K562 (cell line): ENCODE measurements at regions not wholly inside any gene's neighbourhood (a gene's known extent, or its start where the extent isn't known, plus 50 kb on each side); places are given as distances from the start of the nearest gene placed in this dataset.

Experiments used
- ATAC-seq: fragments of 200-7000 bp; cut with Tn5 transposase; 3 replicates; pipeline ENCODE4 v1.9.1; 2020; ENCODE audit warnings: moderate library complexity
- BruUV-seq: library from RNA; stranded (reverse); fragments of 400-500 nt; replicated peaks from 2 replicates; lab custom pipeline; 2021; lab: Mats Ljungman, UMichigan
- CTCF ChIA-PET: fragments of 300-600 bp; formaldehyde crosslinking; extraction: SDS; loops from one replicate; lab custom pipeline; 2021; ENCODE audit warnings: low intra/inter-chr PET ratio; lab: Yijun Ruan, JAX
- POLR2A ChIA-PET: fragments of 300-600, 350-650 bp; sonication (Branson Sonifier 250); formaldehyde crosslinking; extraction: SDS; loops from one replicate; lab custom pipeline; 2021; ENCODE audit warnings: antibody characterized with exemption, inconsistent platforms; lab: Yijun Ruan, JAX
- DNase-seq, 4 experiments: peaks; one replicate each; pipeline versions ENCODE4 v3.0.0 to v3.0.0-alpha.2; 2011 to 2018; ENCODE audit warnings: low spot score in 3 of 4, mixed read lengths in 3 of 4; ENCODE audit errors: extremely low read depth in 1 of 4
- FAIRE-seq: peaks from 2 replicates; lab custom pipeline; 2011; peaks lifted over from hg19 to GRCh38; lab: Jason Lieb, UNC
- H2AFZ ChIP-seq: 2 replicates; pipeline ENCODE4 v1.6.0; 2011; ENCODE audit warnings: low read depth, low read length, control low read depth, inconsistent platforms
- H3K27ac ChIP-seq: fragments of 200-600 bp; 3 replicates; pipeline ENCODE4 v1.8.0; 2011; ENCODE audit warnings: low read depth, mild to moderate bottlenecking, control low read depth, inconsistent platforms, low read length, moderate library complexity, mixed read lengths; ENCODE audit errors: extremely low read depth
- H3K27me3 ChIP-seq, 2 experiments: fragments of 300-600 bp in 1 of 2; 2 replicates in 1 of 2; 3 replicates in 1 of 2; pipeline versions ENCODE4 v1.6.0 to v1.8.0; 2011; ENCODE audit warnings: inconsistent platforms in 2 of 2, low read length in 2 of 2, mild to moderate bottlenecking in 1 of 2, mixed read lengths in 1 of 2, moderate library complexity in 1 of 2; ENCODE audit not compliant: control insufficient read depth in 2 of 2, insufficient read depth in 2 of 2
- H3K36me3 ChIP-seq: fragments of 300-600 bp; 3 replicates; pipeline ENCODE4 v1.8.0; 2011; ENCODE audit warnings: mild to moderate bottlenecking, low read length, inconsistent platforms; ENCODE audit not compliant: control insufficient read depth, insufficient read depth
- H3K4me1 ChIP-seq, 2 experiments: fragments of 200-600 bp in 1 of 2; replicated peaks in 1 of 2; 2 replicates in 1 of 2; 3 replicates in 1 of 2; pipeline versions ENCODE4 v1.5.1 to v1.8.0; 2011; ENCODE audit warnings: inconsistent platforms in 2 of 2, low read length in 2 of 2, mild to moderate bottlenecking in 1 of 2, mixed read lengths in 1 of 2, moderate library complexity in 1 of 2; ENCODE audit not compliant: control insufficient read depth in 2 of 2, insufficient read depth in 2 of 2
- H3K4me2 ChIP-seq: 2 replicates; pipeline ENCODE4 v1.6.1; 2011; ENCODE audit warnings: low read length, control low read depth, inconsistent platforms, mixed read lengths; ENCODE audit not compliant: insufficient read depth
- H3K4me3 ChIP-seq: fragments of 200-600 bp; sonication (generic), shearing (Covaris generic); 2 replicates; pipeline ENCODE4 v1.5.1; 2016; ENCODE audit warnings: control low read depth, inconsistent platforms
- H3K79me2 ChIP-seq: fragments of 200-600 bp; 3 replicates; pipeline ENCODE4 v1.8.0; 2011; ENCODE audit warnings: low read length, inconsistent platforms; ENCODE audit not compliant: control insufficient read depth, insufficient read depth
- H3K9ac ChIP-seq, 2 experiments: 2 replicates each; pipeline versions ENCODE4 v1.6.0 to v1.6.1; 2011; ENCODE audit warnings: low read depth in 2 of 2, low read length in 2 of 2, control low read depth in 1 of 2, inconsistent platforms in 1 of 2, mild to moderate bottlenecking in 1 of 2, mixed read lengths in 1 of 2; ENCODE audit not compliant: insufficient read depth in 1 of 2
- H3K9me1 ChIP-seq: one replicate; pipeline ENCODE4 v1.6.0; 2011; ENCODE audit warnings: inconsistent platforms, mild to moderate bottlenecking, low read length, moderate library complexity; ENCODE audit not compliant: control insufficient read depth, insufficient read depth
- H3K9me3 ChIP-seq: replicated peaks from 2 replicates; pipeline ENCODE4 v1.5.1; 2011; ENCODE audit warnings: low read depth, low read length, inconsistent platforms; ENCODE audit not compliant: control insufficient read depth, insufficient read depth
- H4K20me1 ChIP-seq: replicated peaks from 2 replicates; pipeline ENCODE4 v1.6.1; 2011; ENCODE audit warnings: low read length, inconsistent platforms, mixed read lengths; ENCODE audit not compliant: control insufficient read depth, insufficient read depth
- BCOR ChIP-seq: fragments of 450-650 bp; IDR thresholded peaks from 2 replicates; pipeline ENCODE4 v1.6.1; 2016
- CCNT2 ChIP-seq: IDR thresholded peaks from 2 replicates; pipeline ENCODE4 v1.6.1; 2011; ENCODE audit warnings: borderline replicate concordance, low read depth, mild to moderate bottlenecking, moderate library complexity, mixed read lengths, low read length; ENCODE audit not compliant: insufficient read length; ENCODE audit errors: extremely low read depth
- GABPA ChIP-seq: fragments of 200-800 bp; sonication (Bioruptor generic); conservative IDR thresholded peaks from 2 replicates; pipeline ENCODE4 v1.6.1; 2016; ENCODE audit warnings: low read depth, missing genetic modification characterization, missing compliant biosample characterization
- HDAC3 ChIP-seq: fragments of 450-650 bp; IDR thresholded peaks from 2 replicates; pipeline ENCODE4 v1.6.1; 2018; ENCODE audit warnings: borderline replicate concordance, mild to moderate bottlenecking, moderate library complexity; ENCODE audit not compliant: partially characterized antibody
- MTF1 ChIP-seq: fragments of 250-450 bp; sonication (Bioruptor Pico); IDR thresholded peaks from 2 replicates; pipeline ENCODE4 v1.9.0; 2021; ENCODE audit warnings: moderate library complexity, mild to moderate bottlenecking, inconsistent platforms, borderline replicate concordance
- NFIC ChIP-seq: fragments of 450-650 bp; IDR thresholded peaks from 2 replicates; pipeline ENCODE4 v1.6.1; 2017; ENCODE audit warnings: mild to moderate bottlenecking, inconsistent platforms
- NFIX ChIP-seq: fragments of 250-450 bp; sonication (Bioruptor Pico); IDR thresholded peaks from 2 replicates; pipeline ENCODE4 v1.4.0; 2020; ENCODE audit warnings: low read depth, mild to moderate bottlenecking, moderate library complexity
- NR2C2 ChIP-seq, 2 experiments: fragments of 200-800 bp in 1 of 2; sonication (Bioruptor generic) in 1 of 2; sonication (generic) in 1 of 2; formaldehyde crosslinking in 1 of 2; IDR thresholded peaks; 2 replicates each; pipeline versions ENCODE4 v1.6.1 to v1.8.0; 2016 to 2022; ENCODE audit warnings: mild to moderate bottlenecking in 1 of 2, missing compliant biosample characterization in 1 of 2, missing genetic modification characterization in 1 of 2, missing genetic modification reagents in 1 of 2
- OTX1 ChIP-seq: fragments of 450-650 bp; formaldehyde crosslinking; IDR thresholded peaks from 2 replicates; pipeline ENCODE4 v1.4.0; 2022; ENCODE audit warnings: mild to moderate bottlenecking
- STAT5B ChIP-seq: fragments of 250-450 bp; sonication (Bioruptor Pico); IDR thresholded peaks from 2 replicates; pipeline ENCODE4 v1.8.0; 2021; ENCODE audit warnings: mild to moderate bottlenecking, inconsistent platforms
- SUPT5H ChIP-seq: fragments of 450-650 bp; IDR thresholded peaks from 2 replicates; pipeline ENCODE4 v1.6.1; 2016
- YY1 ChIP-seq, 3 experiments: IDR thresholded peaks; 2 replicates each; pipeline ENCODE4 v1.6.1; 2011; ENCODE audit warnings: low read length in 2 of 3, mild to moderate bottlenecking in 2 of 3, moderate library complexity in 2 of 3, borderline replicate concordance in 1 of 3, control low read depth in 1 of 3, low read depth in 1 of 3; ENCODE audit not compliant: insufficient read depth in 3 of 3, insufficient replicate concordance in 2 of 3, control insufficient read depth in 1 of 3, insufficient read length in 1 of 3; ENCODE audit errors: extremely low read depth in 1 of 3
- ZNF668 ChIP-seq: fragments of 250-450 bp; sonication (Bioruptor Pico); IDR thresholded peaks from 2 replicates; pipeline ENCODE4 v1.8.0; 2022; ENCODE audit warnings: mild to moderate bottlenecking, inconsistent platforms
- ZNF717 ChIP-seq: fragments of 250-450 bp; sonication (Bioruptor Pico); IDR thresholded peaks from 2 replicates; pipeline ENCODE4 v1.5.0; 2021
- ZSCAN29 ChIP-seq: fragments of 450-650 bp; IDR thresholded peaks from 2 replicates; pipeline ENCODE4 v1.6.1; 2017
- ZSCAN32 ChIP-seq: fragments of 450-650 bp; formaldehyde crosslinking; IDR thresholded peaks from 2 replicates; pipeline ENCODE4 v1.4.0; 2020; ENCODE audit warnings: mild to moderate bottlenecking, moderate library complexity
- WGBS: fragments of 100-300 bp; shearing (Covaris generic); methylation state at CpG from one replicate; pipeline ENCODE4 v1.1.6; 2016; ENCODE audit warnings: low coverage, mixed read lengths; ENCODE audit not compliant: insufficient coverage; ENCODE audit errors: missing lambda C conversion rate; 5-methylcytosine and 5-hydroxymethylcytosine counted together
- in situ Hi-C: fragments of 300-500 bp; cut with MboI; formaldehyde crosslinking; loops from 4 replicates; pipeline ENCODE4 v1.15.0; 2018; ENCODE audit warnings: inconsistent platforms, mixed read lengths
- intact Hi-C: fragments of 100-400 bp; cut with micrococcal nuclease; formaldehyde crosslinking; loops from 2 replicates; pipeline ENCODE4 v1.14.2; 2022
- TF ChIP-seq, protein P1 (sequence below), 3 experiments: fragments of 200-800 bp in 1 of 3; fragments of 250-450 bp in 1 of 3; fragments of 450-650 bp in 1 of 3; sonication (Bioruptor Pico) in 1 of 3; sonication (Bioruptor generic) in 1 of 3; formaldehyde crosslinking in 1 of 3; IDR thresholded peaks; 2 replicates each; pipeline versions ENCODE4 v1.6.1 to v1.8.0; 2016 to 2022; ENCODE audit warnings: mild to moderate bottlenecking in 2 of 3, missing genetic modification characterization in 2 of 3, missing compliant biosample characterization in 1 of 3, moderate library complexity in 1 of 3
- TF ChIP-seq, protein P2 (sequence below): IDR thresholded peaks from 2 replicates; pipeline ENCODE4 v1.6.1; 2011; ENCODE audit warnings: borderline replicate concordance, low read depth, mild to moderate bottlenecking, moderate library complexity, low read length; ENCODE audit not compliant: insufficient read depth, poor library complexity, severe bottlenecking

DNA sequence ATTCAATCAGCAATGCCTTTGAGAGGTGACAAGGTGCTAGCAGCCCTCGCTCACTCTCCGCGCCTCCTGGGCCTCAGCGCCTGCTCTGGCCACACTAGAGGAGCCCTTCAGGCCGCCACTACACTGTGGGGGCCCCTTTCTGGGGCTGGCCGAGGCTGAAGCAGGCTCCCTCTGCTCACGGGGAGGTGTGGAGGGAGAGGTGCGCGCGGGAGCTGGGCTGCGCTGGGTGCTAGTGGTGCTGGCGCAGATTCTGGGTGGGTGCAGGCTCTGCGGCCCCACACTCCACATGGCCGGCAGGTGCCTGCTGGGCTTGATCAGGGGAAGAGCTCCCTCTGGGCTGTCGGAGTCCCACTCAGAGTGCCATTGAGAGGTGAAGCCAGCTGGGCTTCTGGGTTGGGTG is 351.0 kb downstream of the GASK1B start:
- Histone ChIP-seq H3K4me2 (no peak overlapping the region), H3K36me3 (no peaks in the 10 kb centered on the region), H3K4me1 (no peaks in the 10 kb centered on the region), H4K20me1 (no peaks in the 10 kb centered on the region), H3K27me3 (no peaks in the 10 kb centered on the region), H2AFZ (no peak overlapping the region), H3K9ac (no peak overlapping the region), H3K79me2 (no peaks in the 10 kb centered on the region), H3K9me1 (no peaks in the 10 kb centered on the region), H3K4me3 (no peak overlapping the region), H3K27ac (no peak overlapping the region), H3K9me3 (no peaks in the 10 kb centered on the region)
- DNase-seq: no peak
- intact Hi-C loops (no loop called here), in situ Hi-C loops (no loop called here)
- FAIRE-seq: no peak
- ChIA-PET POLR2A (no interaction called here), CTCF (no interaction called here)
- TF ChIP-seq MTF1 (CRISPR knock-in tag) (no peak), OTX1 (CRISPR knock-in tag) (no peak), STAT5B (CRISPR knock-in tag) (no peak), ZNF717 (no peak), NFIC (no peak), HDAC3 (no peak), BCOR (no peak), CCNT2 (no peak), ZSCAN29 (no peak), NFIX (CRISPR knock-in tag) (no peak), NR2C2 (CRISPR knock-in tag; IDR thresholded peaks at IDR 0.05) (no peak), NR2C2 (tag; IDR thresholded peaks at IDR 0.05) (no peak), SUPT5H (no peak), GABPA (tag) (no peak), ZNF668 (CRISPR knock-in tag) (no peak), ZSCAN32 (CRISPR knock-in tag) (no peak), YY1 (IDR thresholded peaks at IDR 0.05; ENCODE audit: borderline replicate concordance in 1 of 3, control insufficient read depth in 1 of 3, extremely low read depth in 1 of 3, insufficient read depth in 3 of 3, insufficient read length in 1 of 3, insufficient replicate concordance in 2 of 3, low read depth in 1 of 3, low read length in 2 of 3) (no peak)
- TF ChIP-seq, protein P1, sequence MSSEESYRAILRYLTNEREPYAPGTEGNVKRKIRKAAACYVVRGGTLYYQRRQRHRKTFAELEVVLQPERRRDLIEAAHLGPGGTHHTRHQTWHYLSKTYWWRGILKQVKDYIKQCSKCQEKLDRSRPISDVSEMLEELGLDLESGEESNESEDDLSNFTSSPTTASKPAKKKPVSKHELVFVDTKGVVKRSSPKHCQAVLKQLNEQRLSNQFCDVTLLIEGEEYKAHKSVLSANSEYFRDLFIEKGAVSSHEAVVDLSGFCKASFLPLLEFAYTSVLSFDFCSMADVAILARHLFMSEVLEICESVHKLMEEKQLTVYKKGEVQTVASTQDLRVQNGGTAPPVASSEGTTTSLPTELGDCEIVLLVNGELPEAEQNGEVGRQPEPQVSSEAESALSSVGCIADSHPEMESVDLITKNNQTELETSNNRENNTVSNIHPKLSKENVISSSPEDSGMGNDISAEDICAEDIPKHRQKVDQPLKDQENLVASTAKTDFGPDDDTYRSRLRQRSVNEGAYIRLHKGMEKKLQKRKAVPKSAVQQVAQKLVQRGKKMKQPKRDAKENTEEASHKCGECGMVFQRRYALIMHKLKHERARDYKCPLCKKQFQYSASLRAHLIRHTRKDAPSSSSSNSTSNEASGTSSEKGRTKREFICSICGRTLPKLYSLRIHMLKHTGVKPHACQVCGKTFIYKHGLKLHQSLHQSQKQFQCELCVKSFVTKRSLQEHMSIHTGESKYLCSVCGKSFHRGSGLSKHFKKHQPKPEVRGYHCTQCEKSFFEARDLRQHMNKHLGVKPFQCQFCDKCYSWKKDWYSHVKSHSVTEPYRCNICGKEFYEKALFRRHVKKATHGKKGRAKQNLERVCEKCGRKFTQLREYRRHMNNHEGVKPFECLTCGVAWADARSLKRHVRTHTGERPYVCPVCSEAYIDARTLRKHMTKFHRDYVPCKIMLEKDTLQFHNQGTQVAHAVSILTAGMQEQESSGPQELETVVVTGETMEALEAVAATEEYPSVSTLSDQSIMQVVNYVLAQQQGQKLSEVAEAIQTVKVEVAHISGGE (CRISPR knock-in tag; IDR thresholded peaks at IDR 0.05): no peak
- TF ChIP-seq, protein P2, sequence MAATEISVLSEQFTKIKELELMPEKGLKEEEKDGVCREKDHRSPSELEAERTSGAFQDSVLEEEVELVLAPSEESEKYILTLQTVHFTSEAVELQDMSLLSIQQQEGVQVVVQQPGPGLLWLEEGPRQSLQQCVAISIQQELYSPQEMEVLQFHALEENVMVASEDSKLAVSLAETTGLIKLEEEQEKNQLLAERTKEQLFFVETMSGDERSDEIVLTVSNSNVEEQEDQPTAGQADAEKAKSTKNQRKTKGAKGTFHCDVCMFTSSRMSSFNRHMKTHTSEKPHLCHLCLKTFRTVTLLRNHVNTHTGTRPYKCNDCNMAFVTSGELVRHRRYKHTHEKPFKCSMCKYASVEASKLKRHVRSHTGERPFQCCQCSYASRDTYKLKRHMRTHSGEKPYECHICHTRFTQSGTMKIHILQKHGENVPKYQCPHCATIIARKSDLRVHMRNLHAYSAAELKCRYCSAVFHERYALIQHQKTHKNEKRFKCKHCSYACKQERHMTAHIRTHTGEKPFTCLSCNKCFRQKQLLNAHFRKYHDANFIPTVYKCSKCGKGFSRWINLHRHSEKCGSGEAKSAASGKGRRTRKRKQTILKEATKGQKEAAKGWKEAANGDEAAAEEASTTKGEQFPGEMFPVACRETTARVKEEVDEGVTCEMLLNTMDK: no peak
- 0% methylated on average over 7 of the region's 15 CpGs for WGBS
- no peak for ATAC-seq
- BruUV-seq: no TSS peak
